Liver (tissue), 3 donors: ENCODE measurements at regions not wholly inside any gene's neighbourhood (a gene's known extent, or its start where the extent isn't known, plus 50 kb on each side); places are given as distances from the start of the nearest gene placed in this dataset.

ENCODE experiments used
- FOXA1 ChIP-seq: IDR thresholded peaks from 2 replicates; pipeline ENCODE4 v1.6.1; 2016; ENCODE audit warnings: antibody characterized with exemption
- GABPA ChIP-seq, 2 donors: IDR thresholded peaks in 1 of 2; conservative IDR thresholded peaks in 1 of 2; 2 replicates each; pipeline ENCODE4 v1.6.1; 2016; ENCODE audit warnings: antibody characterized with exemption in 2 of 2, mild to moderate bottlenecking in 1 of 2, moderate library complexity in 1 of 2
- RXRA ChIP-seq, 2 donors: IDR thresholded peaks; 2 replicates each; pipeline ENCODE4 v1.6.1; 2017 to 2018; ENCODE audit warnings: antibody characterized with exemption in 2 of 2, mild to moderate bottlenecking in 1 of 2
- TF ChIP-seq, protein P1 (sequence below): IDR thresholded peaks from 2 replicates; pipeline ENCODE4 v1.6.1; 2016; ENCODE audit warnings: antibody characterized with exemption, mild to moderate bottlenecking
- TF ChIP-seq, protein P2 (sequence below): fragments of 150-350 bp; IDR thresholded peaks from 2 replicates; pipeline ENCODE4 v1.5.1; 2017; ENCODE audit warnings: improper control_type of control experiment, low read depth, low read length; ENCODE audit not compliant: missing input control
- donor health status: healthy.
- donor health status: healthy.

DNA sequence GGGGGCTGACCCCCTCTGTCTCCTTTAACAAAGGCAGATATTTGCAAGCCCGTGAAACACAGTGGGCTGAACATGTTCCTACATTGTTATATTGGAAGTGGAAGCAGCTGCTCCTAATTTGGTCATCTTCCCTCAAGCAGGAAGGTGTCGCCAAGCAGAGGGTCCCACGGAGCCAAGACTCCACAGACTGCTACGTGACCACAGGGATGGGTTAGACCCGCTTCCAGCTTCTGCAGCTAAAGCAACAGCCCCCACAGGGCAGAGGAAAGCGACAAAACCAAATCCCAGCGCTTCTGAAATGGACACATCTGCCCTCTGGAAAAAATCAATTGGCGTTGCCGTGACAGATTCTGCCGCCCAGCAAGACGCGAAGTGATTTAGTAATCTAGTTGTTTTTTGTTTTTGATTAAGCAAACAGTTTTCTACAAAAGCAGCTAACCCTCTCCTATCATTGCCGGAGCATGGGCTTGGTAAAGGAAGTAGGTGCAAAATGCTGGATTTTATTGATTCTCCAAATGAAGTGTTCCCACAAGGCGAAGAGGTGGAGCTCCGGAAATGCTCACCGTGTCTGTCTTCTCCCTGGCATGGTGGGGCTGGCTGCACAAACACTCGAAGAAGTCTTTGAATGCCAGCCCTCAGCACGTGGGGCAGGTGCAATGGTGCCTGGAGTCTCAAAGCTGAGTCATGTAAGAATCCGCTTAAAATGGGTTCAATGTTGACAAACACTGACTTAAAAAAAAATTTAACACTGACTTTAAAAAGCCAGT, 79.4 kb upstream of the FRMD1 start:
- TF ChIP-seq RXRA (IDR thresholded peaks at IDR 0.05) (peak in 1 of 2 donors; percentile 26), FOXA1 (no peak), GABPA (IDR thresholded peaks at IDR 0.05 in 1 of 2, conservative IDR thresholded peaks at IDR 0.05 in 1 of 2) (no peak)
- TF ChIP-seq, protein P1, sequence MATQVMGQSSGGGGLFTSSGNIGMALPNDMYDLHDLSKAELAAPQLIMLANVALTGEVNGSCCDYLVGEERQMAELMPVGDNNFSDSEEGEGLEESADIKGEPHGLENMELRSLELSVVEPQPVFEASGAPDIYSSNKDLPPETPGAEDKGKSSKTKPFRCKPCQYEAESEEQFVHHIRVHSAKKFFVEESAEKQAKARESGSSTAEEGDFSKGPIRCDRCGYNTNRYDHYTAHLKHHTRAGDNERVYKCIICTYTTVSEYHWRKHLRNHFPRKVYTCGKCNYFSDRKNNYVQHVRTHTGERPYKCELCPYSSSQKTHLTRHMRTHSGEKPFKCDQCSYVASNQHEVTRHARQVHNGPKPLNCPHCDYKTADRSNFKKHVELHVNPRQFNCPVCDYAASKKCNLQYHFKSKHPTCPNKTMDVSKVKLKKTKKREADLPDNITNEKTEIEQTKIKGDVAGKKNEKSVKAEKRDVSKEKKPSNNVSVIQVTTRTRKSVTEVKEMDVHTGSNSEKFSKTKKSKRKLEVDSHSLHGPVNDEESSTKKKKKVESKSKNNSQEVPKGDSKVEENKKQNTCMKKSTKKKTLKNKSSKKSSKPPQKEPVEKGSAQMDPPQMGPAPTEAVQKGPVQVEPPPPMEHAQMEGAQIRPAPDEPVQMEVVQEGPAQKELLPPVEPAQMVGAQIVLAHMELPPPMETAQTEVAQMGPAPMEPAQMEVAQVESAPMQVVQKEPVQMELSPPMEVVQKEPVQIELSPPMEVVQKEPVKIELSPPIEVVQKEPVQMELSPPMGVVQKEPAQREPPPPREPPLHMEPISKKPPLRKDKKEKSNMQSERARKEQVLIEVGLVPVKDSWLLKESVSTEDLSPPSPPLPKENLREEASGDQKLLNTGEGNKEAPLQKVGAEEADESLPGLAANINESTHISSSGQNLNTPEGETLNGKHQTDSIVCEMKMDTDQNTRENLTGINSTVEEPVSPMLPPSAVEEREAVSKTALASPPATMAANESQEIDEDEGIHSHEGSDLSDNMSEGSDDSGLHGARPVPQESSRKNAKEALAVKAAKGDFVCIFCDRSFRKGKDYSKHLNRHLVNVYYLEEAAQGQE = no peak
- TF ChIP-seq, protein P2, sequence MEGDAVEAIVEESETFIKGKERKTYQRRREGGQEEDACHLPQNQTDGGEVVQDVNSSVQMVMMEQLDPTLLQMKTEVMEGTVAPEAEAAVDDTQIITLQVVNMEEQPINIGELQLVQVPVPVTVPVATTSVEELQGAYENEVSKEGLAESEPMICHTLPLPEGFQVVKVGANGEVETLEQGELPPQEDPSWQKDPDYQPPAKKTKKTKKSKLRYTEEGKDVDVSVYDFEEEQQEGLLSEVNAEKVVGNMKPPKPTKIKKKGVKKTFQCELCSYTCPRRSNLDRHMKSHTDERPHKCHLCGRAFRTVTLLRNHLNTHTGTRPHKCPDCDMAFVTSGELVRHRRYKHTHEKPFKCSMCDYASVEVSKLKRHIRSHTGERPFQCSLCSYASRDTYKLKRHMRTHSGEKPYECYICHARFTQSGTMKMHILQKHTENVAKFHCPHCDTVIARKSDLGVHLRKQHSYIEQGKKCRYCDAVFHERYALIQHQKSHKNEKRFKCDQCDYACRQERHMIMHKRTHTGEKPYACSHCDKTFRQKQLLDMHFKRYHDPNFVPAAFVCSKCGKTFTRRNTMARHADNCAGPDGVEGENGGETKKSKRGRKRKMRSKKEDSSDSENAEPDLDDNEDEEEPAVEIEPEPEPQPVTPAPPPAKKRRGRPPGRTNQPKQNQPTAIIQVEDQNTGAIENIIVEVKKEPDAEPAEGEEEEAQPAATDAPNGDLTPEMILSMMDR = no peak
